Right kidney (tissue), 1 donor: ENCODE measurements at regions not wholly inside any gene's neighbourhood (a gene's known extent, or its start where the extent isn't known, plus 50 kb on each side); places are given as distances from the start of the nearest gene placed in this dataset.
"Not testable (repeated sequence)": the region's sequence is repeated elsewhere in the genome, so short reads cannot be mapped to it uniquely, and the experiment has no call there.

Experiments used
- DNase-seq: peaks from one replicate; pipeline ENCODE4 v3.0.0-alpha.2; 2016

DNA sequence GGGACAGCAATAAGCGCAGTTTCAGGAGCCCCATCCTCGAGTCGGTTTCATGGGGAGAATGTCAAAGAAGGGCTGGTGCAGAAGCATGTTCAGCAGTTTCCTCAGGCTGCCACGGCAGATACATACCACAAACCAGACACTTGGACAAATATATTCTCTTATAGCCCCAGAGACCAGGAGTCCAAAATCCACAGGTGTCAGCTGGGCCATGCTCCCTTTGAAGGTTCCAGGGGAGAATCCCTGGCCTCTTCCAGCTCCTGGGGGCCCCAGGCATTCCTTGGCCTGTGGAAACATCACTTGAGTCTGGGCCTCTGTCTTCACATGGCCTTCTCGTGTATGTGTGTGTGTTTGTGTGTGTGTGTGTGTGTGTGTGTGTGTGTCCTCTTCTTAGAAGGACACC, 164.1 kb downstream of the UQCRFS1 start:
- no peak for DNase-seq

DNA sequence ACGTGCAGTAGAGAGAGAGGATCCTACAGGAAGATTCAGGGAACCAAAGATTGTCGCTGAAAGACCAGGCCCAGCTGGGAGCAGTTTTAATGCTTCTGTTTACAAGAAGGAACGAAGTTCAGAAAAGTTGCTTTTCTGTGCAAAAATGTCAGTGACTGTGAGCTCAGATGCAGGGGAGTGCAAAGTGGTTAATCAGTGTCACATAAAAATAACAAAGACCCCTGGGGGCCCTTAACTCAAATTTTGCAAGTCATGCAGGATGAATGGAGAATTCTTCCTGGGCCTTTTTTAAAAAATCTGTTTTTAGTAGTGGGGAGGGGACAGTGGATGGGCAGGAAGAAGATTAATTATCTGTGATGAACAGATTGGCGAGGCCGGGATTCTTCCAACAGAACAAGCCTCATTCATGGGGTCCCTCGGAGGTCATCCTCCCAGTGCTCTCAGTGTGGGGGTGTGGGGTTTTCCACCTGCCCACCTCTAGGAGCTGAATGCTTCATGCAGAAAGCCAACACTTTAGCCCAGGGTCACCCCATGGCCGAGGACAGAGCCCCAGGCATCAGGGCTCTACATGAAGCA, 167.2 kb downstream of the UQCRFS1 start:
- no peak for DNase-seq

DNA sequence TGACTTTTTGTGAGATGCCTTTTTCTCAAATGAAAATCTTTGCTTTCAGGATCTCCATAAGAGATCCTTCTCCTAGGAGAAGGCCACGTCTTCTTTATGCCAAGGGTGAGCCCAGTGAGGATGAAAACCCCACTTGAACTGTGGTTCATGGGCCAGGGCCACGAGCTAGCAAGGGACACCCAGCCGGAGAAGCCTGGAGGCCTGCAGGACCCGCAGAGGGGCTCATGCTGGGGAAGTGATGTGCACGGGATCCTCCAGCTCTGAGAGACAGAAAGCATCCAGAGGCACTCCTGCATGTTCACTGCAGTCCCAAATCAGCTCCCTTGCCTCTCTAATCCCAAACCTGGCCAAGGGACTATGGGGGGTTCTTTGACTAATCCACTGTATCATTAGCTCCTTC, 168.9 kb downstream of the UQCRFS1 start:
- DNase-seq = no peak

DNA sequence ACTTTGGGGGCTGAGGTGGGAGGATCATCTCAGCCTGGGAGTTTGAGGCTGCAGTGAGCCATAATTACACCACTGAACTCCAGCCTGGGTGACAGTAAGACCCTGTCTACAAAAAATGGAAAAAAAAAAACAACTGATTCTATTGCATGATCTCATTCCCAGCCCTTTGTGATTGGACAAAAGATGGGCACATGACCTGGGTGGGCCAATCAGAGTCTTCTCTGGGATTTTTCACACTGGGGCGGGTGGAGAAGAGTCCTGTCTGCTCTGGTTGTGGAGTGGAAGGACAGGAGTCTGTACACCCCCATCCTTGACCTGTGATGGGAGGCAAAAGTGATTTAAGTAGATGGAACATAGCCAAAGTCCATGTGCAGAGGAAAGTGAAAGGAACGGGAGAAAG, 170.5 kb downstream of the UQCRFS1 start:
- DNase-seq = no peak

DNA sequence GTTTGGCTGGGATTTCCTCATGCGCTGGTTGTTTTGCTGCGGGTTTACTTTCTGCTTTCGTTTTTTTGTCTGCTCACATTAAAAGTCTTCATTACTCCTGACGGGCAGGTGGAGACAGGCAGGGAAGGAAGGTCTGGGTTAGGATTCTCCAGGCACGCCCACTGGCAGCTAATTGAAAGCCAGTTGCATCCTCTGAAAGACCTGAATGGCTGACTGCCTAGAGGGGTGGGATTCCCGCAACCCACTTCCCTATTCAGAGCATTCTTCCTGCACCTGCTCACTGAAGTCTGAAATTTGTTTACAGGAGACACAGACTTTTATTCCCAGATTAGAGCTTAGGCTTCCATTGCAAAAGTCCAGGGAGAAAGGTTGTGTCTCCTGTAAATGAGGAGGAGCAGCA, 172.0 kb downstream of the UQCRFS1 start:
- DNase-seq = peak; percentile 39

DNA sequence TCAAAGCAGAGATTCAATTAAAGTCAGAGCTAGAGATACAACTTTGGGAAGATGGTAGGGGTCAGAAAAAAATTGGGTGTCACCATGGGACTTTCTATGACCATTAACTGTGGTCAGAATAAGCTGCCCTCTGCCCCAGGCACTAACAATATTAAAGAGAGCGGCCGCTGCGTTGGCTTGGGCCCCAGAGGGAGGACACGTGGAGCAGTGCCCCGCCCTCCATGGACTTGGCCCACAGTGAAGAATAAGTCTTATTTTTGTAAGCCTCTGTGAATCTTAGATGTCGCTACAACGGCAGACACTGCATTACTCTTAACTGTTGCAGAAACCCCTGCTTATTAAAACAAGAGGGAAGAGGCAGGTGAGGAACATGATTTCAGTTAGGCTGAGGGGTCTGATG, 172.7 kb downstream of the UQCRFS1 start:
- no peak for DNase-seq

DNA sequence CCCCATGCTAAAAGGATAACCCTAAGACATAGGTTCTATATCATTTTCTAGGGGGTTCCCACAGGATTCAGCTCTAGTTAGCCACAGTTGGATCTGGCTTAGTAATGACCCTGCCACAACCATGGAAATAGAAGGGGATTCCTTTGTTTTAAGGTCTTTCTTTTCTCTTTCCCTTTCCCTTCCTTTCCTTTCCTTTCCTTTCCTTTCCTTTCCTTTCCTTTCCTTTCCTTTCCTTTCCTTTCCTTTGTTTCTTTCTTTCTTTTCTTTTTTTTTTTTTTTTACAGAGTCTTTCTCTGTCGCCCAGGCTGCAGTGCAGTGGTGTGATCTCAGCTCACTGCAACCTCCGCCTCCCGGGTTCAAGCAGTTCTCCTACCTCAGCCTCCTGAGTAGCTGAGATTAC, 173.9 kb downstream of the UQCRFS1 start:
- DNase-seq = not testable (repeated sequence)

DNA sequence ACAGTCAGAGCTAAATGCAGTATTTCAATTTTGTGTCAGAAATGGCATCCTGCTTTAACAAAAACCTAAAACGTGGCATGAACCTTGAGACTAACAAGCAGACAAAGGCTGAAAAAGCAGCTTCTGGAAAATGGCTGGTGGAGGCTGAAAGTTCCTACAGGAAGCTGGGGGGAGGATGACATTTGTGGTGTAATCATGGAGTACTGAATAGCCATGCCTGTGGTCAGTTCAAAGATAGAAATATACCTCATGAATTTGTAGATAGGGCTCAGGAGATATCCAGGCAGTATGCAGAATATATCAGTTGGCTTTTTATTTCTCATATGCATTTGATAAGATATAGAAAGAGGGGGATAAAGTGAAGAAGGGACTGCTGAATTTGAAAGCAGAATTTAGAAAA, 181.7 kb downstream of the UQCRFS1 start:
- no peak for DNase-seq

DNA sequence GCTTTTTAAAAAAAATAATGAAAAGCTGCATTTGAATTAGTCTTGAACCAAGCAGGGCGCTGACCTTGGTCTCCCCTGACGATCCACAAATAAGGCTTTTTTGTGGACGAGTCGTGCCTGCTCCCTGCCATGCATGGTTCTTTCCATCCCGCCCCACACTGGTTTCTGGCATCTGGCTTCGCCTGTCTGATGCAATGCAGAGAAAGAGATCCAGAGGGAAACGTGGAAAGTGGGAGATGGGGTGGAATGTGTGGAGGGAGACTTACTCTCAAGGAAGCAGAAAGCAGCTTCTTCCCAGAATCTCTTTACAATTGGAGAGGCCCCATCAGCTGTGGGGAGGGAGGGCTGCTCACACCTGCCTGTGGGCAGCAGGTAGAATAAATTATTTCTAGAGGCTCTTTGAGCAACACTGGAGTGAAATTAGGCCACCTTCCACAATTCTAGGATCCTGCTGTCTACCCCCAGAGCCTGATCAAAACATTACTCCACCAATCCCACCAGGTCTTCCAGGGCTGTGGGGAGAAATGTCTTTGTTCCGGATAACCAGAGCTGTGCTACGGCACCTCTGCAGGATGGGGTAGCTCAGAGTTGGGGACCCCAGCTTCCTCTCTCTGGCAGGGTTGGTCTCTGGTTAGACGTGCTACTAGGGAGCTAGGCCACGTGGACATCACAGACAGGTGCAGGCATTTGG, 183.5 kb downstream of the UQCRFS1 start:
- DNase-seq = no peak

DNA sequence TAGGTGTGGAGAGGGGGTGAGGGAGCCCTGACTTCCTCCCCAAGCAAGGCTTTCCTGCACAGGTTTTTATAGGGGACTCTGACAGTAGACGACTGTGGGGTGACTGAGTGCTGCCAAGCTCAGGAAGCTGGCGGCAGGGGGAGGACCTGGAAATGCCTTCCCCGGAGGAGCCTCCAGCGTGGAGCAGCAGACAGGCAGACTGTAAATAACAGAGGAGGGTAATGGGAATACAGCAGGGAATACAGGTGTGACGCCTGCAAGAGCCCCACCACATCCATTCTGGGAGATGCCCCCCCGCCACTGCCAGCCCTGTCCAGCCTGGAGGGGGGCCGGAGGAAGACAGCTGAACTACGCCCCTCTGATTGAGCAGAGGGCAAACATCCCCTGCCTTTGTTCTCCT, 190.4 kb downstream of the UQCRFS1 start:
- DNase-seq = no peak

DNA sequence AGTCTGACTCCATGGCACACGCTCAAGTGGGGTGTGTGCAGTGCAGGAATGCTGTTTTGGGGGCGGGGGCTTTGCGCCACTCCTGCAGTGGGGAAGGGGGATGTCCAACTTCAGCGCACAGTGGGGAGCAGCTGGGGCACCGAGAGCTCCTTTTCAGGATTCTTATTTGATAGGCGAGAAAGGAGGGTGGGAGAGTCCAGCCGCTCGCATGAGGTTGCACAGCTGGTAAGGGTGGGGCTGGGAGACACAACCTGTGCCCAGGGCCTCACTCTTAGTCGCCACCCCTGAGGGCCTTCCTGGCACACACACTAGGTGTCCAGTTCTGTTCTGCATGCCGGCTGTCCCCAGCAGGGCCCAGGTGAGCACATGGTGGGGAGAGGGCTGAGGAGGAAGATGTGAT, 190.8 kb downstream of the UQCRFS1 start:
- DNase-seq = no peak

DNA sequence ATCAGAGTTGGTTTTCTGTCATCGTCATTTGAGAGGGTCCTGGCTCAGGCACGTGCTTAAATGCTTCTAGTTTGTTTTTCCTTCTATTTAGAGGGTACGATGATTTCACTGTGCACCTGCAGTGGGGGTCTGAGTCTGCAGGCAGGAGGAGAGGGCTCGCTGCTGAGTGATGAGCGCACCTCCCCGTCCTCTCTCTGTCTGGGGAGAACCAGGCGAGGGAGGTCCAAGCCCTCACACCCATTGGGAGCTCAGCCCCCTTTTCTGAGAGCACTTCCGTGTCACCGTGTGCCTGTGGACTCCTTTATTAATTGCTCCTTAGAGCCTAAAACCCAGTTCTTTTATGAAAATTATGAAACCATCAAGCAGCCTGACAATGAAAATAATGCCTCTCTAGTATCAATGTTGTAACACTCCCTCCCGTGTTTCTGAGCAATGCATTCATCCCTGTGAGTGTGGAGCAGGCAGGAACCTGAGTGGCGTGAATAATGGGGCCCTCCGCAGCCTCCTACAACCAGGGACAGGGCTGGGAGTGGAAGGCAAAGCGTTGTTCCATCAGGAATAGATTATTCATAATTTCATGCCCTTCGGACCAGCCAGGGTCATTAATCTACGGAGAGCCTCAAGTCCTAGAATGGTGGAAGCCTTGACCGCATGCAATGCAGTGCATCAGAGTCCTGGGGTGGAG, 191.6 kb downstream of the UQCRFS1 start:
- DNase-seq = no peak

DNA sequence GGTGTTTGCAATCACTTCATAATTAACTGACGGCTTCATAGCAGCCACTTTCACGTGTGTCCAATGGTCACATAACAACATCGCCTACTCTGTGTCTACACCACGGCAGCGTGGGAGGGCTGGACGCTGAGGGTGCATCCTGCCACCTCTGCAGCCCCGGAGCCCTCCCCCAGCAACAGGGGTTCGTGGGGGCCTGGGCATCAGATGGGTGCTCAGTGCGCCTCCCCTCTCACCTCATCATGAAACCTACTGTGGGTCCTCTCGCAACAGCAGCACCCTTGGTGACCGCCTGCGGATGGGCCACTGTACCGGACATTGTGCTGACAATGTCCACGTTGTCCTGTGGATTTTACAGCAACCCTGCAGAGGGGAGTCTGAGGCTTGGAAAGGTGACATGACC, 193.5 kb downstream of the UQCRFS1 start:
- no peak for DNase-seq

DNA sequence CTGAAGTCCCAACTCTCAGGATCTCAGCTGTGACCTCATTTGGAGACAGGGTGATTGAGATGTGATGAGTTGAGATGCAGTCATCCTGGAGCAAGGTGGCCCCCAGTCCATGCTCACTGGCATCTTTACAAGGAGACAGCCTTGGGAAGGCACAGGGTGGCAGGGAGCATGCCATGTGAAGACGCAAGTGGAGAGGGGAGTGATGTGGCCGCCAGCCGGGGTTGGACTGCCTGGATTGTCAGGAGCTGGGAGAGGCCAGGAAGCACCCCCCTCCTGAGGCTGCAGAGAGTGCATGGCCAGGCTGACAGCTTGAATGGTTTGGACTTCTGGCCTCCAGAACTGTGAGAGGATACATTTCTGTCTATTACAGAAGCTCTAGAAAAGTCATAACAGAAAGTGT, 194.4 kb downstream of the UQCRFS1 start:
- no peak for DNase-seq

DNA sequence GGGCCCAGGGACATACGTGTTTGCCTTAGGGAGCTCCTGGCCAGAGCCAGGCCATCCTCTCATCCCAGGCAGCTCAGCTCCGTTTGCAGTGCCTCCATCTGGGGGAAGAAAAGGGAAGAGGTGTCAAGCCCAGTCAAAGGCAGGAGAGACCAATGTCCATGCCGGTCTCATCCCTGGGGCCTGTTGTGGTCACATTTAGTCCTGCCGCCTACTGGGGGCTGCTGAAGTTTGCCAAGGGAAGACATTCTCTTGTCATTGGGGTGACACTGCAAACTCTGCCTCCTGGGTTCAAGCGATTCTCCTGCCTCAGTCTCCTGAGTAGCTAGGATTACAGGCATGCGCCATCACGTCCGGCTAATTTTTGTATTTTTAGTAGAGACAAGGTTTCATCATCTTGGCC, 195.2 kb downstream of the UQCRFS1 start:
- no peak for DNase-seq

DNA sequence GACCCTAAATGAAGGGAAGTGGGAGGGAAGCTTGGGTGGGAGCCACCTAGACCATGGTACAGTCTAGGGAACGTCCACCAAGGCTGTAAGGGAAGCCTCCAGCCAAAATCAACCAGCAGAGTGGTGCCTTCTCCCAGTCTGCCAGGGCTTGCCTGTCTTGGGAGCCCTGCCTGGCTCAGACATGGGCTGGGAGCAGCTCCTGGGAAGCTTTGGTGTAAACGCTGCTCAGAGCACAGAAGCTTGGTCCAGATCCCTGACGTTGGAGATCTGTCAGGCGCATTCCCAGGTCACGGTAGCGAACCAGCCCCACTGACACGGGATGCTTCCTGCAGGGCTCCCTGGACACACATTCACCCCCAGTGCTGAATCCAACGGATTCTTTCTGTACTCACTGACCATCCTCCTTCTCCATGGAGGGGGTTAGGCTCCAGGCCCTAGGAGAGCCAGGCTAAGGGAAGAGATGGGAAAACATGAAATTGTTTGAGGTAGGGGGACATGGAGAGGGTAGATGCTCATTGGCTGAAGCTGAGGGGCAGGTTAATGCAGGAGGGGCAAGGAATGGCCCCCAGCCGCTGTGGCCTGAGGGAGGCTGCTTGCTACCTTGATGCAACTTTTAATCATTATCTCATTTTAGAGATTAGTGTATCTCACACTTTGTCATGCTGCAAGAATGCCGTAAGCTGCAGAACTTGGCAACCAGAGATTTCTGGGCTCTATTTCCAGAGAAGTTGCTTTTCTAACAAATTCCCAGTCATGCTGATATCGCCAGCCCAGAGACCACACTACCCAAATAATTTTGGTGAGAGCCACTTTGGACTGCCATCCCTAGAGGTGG, 195.8 kb downstream of the UQCRFS1 start:
- DNase-seq = no peak

DNA sequence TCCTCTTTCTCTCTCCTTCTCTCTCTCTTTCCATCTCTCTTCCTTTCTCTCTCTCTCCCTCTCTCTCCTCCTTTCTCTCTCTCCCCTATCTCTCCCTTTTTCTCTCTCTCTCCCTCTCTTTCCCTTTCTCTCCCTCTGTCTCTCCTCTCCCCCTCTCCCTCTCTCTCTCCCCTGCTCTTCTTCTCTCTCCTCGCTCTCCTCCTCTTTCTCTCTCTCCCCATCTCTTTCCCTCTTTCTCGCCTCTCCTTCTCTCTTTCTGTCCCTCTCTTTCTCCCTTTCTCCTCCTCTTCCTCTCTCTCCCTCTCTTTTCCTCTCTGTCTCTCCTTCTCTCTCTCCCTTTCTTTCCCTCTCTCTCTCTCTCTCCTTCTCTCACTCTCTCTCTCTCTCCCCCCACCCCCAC, 196.6 kb downstream of the UQCRFS1 start:
- no peak for DNase-seq

DNA sequence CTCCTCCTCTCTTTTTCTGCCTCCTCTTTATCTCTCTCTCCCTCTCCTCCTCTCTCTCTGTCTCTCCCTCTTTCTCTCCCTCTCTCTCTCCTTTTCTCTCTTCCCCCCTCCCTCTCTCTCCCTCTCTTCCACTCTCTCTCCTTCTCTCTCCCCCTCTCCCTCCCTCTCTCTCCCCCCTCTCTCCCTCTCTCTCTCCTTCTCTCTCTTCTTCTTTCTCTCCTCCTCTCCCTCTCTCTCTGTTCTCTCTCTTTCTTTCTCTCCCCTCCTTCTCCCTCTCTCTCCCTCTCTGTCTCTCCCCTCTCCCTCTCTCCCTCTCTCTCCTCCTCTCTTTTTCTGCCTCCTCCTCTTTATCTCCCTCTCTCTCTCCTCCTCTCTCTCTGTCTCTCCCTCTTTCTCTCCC, 197.4 kb downstream of the UQCRFS1 start:
- no peak for DNase-seq

DNA sequence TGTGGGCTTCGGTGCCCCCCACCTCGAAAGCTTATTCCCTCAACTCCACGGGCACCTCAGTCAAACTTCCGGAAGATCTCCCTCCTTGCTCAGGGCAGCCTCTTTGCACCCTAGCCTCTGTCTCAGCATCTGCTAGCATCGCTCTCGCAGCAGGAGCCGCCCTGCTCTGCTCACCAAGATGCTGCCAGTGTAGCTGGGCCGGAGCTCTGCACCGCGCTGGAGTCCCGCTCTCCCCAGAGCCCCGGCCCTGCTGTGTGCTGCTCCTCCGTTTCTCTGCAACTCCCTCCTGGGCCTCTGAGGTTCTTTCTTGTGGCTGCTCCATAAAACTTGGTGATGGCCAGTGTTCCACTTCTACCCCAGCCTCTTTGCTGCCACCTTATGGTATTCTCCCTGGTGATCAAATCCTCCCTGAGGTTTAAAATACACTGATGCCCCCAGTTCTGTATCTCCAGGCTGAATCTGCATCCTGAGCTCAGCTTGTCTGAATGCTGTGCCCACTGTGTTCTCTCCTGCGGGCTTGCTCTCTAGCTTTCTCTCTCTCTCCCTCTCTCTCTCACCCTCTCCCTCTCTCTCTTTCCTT, 198.0 kb downstream of the UQCRFS1 start:
- DNase-seq = no peak

DNA sequence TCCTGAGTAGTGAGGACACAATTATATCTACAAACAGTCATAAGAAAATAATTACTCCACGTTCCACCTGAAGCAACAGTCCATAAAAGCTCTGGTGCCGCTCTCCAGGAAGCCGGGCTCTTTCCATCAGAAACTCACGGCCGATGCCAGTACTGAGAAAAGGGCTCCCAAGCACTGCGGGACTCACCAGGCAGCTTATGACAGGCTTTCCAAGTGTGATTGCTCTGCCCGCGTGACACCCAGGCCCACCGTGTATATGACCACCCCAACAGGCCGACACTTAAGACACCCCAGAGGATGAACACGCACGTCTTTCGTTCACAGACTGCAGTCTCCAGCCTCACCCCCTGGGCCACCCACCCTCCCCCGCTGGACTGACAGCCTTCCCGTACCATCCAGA, 199.0 kb downstream of the UQCRFS1 start:
- DNase-seq = no peak

DNA sequence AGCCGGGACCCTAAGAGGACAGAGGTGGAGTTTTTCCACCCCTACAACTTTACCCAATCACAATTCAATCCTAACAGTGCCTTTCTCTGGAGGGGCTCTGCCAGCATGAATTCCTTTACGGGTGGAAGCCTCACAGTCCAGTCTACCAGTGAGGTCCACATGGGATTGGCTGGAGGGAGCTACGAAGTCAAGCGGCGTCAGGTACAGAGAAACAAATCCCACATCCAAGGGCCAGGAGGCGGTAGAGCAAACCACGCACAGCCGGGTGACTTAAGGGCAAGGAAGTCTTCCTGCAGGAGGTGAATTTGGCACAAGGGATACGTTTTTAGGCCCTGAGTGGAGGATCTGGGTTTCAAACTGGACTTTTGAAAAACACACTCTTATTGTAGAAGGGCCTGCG, 199.6 kb downstream of the UQCRFS1 start:
- DNase-seq = no peak

DNA sequence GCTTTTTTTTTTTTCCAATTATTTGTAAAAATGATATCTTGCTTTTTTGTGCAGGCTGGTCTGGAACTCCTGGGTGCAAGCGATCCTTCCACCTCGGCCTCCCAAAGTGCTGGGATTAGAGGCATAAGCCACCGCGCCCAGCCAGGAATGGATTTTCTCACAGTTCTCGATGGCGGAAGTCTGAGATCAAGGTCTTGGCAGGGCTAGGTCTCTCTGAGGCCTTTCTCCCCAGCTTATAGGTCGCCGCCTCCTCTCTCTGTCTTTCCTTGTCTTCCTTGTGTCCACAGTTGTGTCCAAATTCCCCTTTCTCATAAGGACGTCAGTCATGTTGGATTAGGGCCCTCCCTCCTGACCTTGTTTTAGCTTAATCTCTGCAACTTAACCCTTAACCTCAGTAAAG, 200.5 kb downstream of the UQCRFS1 start:
- no peak for DNase-seq

DNA sequence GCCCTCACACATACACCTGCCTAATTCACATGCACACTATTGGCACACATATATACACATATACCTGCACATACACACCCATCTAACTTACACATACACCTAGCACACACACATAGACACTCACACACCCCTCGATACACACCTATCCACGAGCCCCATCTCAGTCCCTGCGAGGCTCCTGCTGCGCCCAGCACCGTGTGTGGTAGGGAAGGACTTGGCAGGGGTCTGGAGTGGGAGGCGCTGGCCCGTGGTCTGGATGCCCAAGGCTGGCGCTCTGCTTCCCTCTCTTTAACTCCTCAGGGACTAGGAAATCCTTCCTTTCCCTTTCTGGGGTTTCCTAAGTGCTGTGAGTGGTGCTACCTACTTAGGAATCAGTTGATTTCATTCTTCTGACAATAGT, 202.7 kb downstream of the UQCRFS1 start:
- no peak for DNase-seq
